HG02798 (cell line): ENCODE measurements at regions not wholly inside any gene's neighbourhood (a gene's known extent, or its start where the extent isn't known, plus 50 kb on each side); places are given as distances from the start of the nearest gene placed in this dataset.
"Not testable (repeated sequence)": the region's sequence is repeated elsewhere in the genome, so short reads cannot be mapped to it uniquely, and the experiment has no call there.

Source experiments
- ATAC-seq: cut with Tn5 transposase; IDR thresholded peaks from one replicate; pipeline ENCODE4 v1.9.1; 2021; ENCODE audit warnings: mild to moderate bottlenecking; ENCODE audit not compliant: unreplicated experiment, poor library complexity

GRCh38 chr1:54475357-54475881, 69.2 kb upstream of the SSBP3 start:
- ATAC-seq: no peak

GRCh38 chr1:54474310-54475251, 68.4 kb upstream of the SSBP3 start:
- ATAC-seq: no peak

GRCh38 chr1:54471588-54471987, 65.4 kb upstream of the SSBP3 start:
- ATAC-seq: no peak

- not testable (repeated sequence) for ATAC-seq
Measured at GRCh38 chr1:54469444-54469843, 63.2 kb upstream of the SSBP3 start.

- ATAC-seq: not testable (repeated sequence)
Measured at GRCh38 chr1:54468288-54469084, 62.3 kb upstream of the SSBP3 start.

GRCh38 chr1:54465351-54465811, 59.2 kb upstream of the SSBP3 start:
- ATAC-seq: no peak

- no peak for ATAC-seq
Measured at GRCh38 chr1:54464477-54465146, 58.4 kb upstream of the SSBP3 start.

GRCh38 chr1:54464031-54464476, 57.9 kb upstream of the SSBP3 start:
- no peak for ATAC-seq

GRCh38 chr1:54463259-54464030, 57.3 kb upstream of the SSBP3 start:
- no peak for ATAC-seq

- no peak for ATAC-seq
Measured at GRCh38 chr1:54462597-54463258, 56.5 kb upstream of the SSBP3 start.

GRCh38 chr1:54461731-54462596, 55.8 kb upstream of the SSBP3 start:
- no peak for ATAC-seq

GRCh38 chr1:54460861-54461387, 54.7 kb upstream of the SSBP3 start:
- no peak for ATAC-seq

GRCh38 chr1:54460351-54460750, 54.2 kb upstream of the SSBP3 start:
- ATAC-seq: no peak

- no peak for ATAC-seq
Measured at GRCh38 chr1:54459726-54460191, 53.6 kb upstream of the SSBP3 start.

- no peak for ATAC-seq
Measured at GRCh38 chr1:54459140-54459539, 52.9 kb upstream of the SSBP3 start.

GRCh38 chr1:54456921-54457529, 50.8 kb upstream of the SSBP3 start:
- ATAC-seq: no peak

- ATAC-seq: no peak
Measured at GRCh38 chr1:54456361-54456760, 50.2 kb upstream of the SSBP3 start.
